Neutrophil (primary cell): ENCODE measurements at regions not wholly inside any gene's neighbourhood (a gene's known extent, or its start where the extent isn't known, plus 50 kb on each side); places are given as distances from the start of the nearest gene placed in this dataset.

ENCODE experiments used
- H3K27ac ChIP-seq: fragments of 200-600 bp; sonication (generic); 2 replicates; pipeline ENCODE4 v1.5.1; 2016; ENCODE audit warnings: mild to moderate bottlenecking, moderate library complexity
- H3K27me3 ChIP-seq: fragments of 200-600 bp; sonication (generic); 2 replicates; pipeline ENCODE4 v1.6.0; 2016; ENCODE audit warnings: mild to moderate bottlenecking
- H3K36me3 ChIP-seq: fragments of 200-600 bp; sonication (generic); 2 replicates; pipeline ENCODE4 v1.5.1; 2017
- H3K4me1 ChIP-seq, 2 experiments: fragments of 200-600 bp in 1 of 2; sonication (generic) in 1 of 2; 1 replicate in 1 of 2; 2 replicates in 1 of 2; pipeline versions ENCODE4 v1.5.1 to v1.6.1; 2013 to 2016; ENCODE audit warnings: low read depth in 1 of 2, low read length in 1 of 2, mild to moderate bottlenecking in 1 of 2, moderate library complexity in 1 of 2; ENCODE audit not compliant: control insufficient read depth in 1 of 2, insufficient read depth in 1 of 2
- H3K4me3 ChIP-seq, 2 experiments: fragments of 200-600 bp in 1 of 2; sonication (generic) in 1 of 2; 1 replicate in 1 of 2; 2 replicates in 1 of 2; pipeline ENCODE4 v1.5.1; 2013 to 2016; ENCODE audit warnings: low read depth in 1 of 2, low read length in 1 of 2, mild to moderate bottlenecking in 1 of 2, moderate library complexity in 1 of 2
- H3K9me3 ChIP-seq: fragments of 200-600 bp; sonication (generic); 2 replicates; pipeline ENCODE4 v1.5.1; 2016
- CTCF ChIP-seq: fragments of 200-600 bp; sonication (generic); IDR thresholded peaks from 2 replicates; pipeline ENCODE4 v1.5.1; 2016; ENCODE audit warnings: antibody characterized with exemption

GRCh38 chr4:27094224-27094623 is 233.6 kb downstream of the STIM2 start:
- Histone ChIP-seq H3K27ac (no peak overlapping the region), H3K4me3 (no peak overlapping the region), H3K27me3 (peaks cover 20% of the 10 kb centered on the region), H3K9me3 (no peaks in the 10 kb centered on the region), H3K4me1 (no peaks in the 10 kb centered on the region), H3K36me3 (no peaks in the 10 kb centered on the region)
- TF ChIP-seq CTCF: no peak

DNA sequence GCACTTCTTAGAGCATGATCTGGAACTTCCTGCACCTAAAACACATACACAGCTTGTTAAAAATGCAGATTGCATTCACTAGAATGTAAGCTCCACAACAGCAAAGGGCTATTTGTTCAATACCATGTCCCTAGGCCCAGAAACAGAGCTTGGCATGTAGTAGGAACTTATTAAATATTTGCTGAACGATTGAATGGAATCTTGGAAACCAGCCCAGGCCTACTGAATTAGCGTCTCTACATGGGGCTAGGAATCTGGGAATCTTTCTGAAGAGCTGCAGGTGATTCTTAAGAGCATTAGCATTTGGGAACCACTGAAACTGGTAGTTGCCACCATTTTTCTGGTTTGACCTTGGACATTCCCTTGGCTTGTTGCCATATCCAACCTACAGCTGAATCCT is 234.1 kb downstream of the STIM2 start:
- Histone ChIP-seq H3K9me3 (no peaks in the 10 kb centered on the region), H3K36me3 (no peaks in the 10 kb centered on the region), H3K4me1 (no peaks in the 10 kb centered on the region), H3K27me3 (peaks cover 14% of the 10 kb centered on the region), H3K27ac (no peak overlapping the region), H3K4me3 (no peak overlapping the region)
- no peak for TF ChIP-seq CTCF

DNA sequence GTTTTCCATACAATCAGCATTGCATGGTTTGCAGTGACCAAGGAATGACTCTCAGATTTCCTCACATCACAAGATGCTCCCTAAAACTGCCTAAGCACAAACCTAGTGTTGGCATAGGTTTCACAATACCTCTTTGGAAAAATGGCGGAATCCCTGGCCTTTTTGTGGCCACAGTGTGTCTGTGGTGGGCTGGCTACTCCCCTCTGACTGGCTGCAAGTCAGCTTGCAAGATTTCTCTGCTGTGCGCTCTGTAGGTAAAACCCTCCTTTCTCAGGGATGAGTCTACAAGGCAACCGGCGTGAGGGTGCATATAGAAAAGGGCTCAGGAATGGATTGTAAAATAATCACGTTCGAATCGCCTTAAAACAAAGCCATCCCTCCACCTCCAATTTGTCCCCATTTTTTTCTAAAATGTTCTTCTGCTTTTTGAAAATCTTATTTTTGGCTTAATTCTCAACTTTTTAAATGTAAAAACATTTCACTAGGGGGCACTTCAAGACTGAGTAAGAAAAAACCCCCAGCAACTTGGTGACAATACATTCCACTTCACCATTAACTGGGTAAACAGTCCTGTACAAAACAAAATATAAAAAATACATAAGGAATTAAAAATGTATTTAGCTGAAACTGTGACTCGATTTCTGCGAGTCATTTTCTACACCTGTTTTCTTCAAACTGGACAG is 235.6 kb downstream of the STIM2 start:
- H3K9me3 ChIP-seq: no peaks in the 10 kb centered on the region
- no peaks in the 10 kb centered on the region for H3K36me3 ChIP-seq
- peaks cover 10% of the 10 kb centered on the region for H3K27me3 ChIP-seq
- no peaks in the 10 kb centered on the region for H3K4me1 ChIP-seq
- no peak overlapping the region for H3K4me3 ChIP-seq
- no peak for TF ChIP-seq CTCF
- no peak overlapping the region for H3K27ac ChIP-seq

DNA sequence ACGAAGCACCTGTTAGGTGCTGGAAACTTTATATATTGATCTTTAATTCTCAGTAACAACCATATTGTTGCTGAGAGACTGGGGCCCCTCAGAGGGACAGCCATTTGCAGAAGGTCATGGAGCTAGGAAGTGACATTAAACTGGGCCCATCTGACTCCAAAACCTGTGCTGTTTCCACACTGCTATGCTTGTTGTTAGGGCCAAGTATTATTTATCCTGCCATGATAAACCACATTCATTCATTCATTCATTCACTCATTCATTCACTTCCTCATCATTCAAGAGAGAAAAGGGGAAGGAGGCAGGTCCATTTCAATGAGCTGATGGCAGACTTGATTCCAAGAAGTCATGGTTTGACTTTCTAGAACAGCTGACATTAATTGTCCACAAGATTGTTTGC is 237.4 kb downstream of the STIM2 start:
- no peaks in the 10 kb centered on the region for H3K4me1 ChIP-seq
- H3K27ac ChIP-seq: no peak overlapping the region
- TF ChIP-seq CTCF: no peak
- no peaks in the 10 kb centered on the region for H3K9me3 ChIP-seq
- no peak overlapping the region for H3K4me3 ChIP-seq
- H3K27me3 ChIP-seq: peaks cover 3% of the 10 kb centered on the region
- no peaks in the 10 kb centered on the region for H3K36me3 ChIP-seq

DNA sequence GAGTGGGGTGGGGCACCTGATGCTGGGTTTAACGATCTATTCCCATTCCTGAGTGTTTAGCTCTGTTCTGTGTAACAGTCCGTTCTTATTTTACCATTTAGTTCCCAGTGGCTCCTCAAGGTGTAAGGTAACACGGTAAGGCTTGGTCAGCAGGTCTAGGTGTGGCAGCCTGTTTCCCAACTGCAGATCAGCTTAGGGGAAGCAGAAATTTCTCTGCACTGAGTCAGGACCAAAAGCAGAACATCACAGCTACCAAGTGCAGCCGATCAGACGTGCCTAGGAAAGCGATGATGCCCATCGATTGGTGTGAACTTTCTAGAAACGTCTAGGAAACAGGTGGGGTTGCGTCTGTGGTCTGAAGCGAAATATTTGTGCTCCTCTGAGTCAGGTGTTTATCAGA is 240.1 kb downstream of the STIM2 start:
- no peak for TF ChIP-seq CTCF
- Histone ChIP-seq H3K4me1 (no peaks in the 10 kb centered on the region), H3K27ac (no peak overlapping the region), H3K4me3 (no peak overlapping the region), H3K36me3 (no peaks in the 10 kb centered on the region), H3K9me3 (no peaks in the 10 kb centered on the region), H3K27me3 (peaks cover 3% of the 10 kb centered on the region)
